A549 (cell line): ENCODE measurements at regions not wholly inside any gene's neighbourhood (a gene's known extent, or its start where the extent isn't known, plus 50 kb on each side); places are given as distances from the start of the nearest gene placed in this dataset.

Experiments
- ATAC-seq, 2 experiments: fragments of 200-7000 bp in 1 of 2; fragments of >200 bp in 1 of 2; cut with Nextera tagmentation in 1 of 2; cut with Tn5 transposase in 1 of 2; 3 replicates each; pipeline versions ENCODE4 v1.8.0 to v1.9.1; 2018 to 2020; ENCODE audit warnings: mild to moderate bottlenecking in 1 of 2, moderate library complexity in 1 of 2
- CTCF ChIA-PET: fragments of 300-600 bp; sonication (Branson Sonifier 250); formaldehyde crosslinking; extraction: SDS; loops from one replicate; lab custom pipeline; 2021; ENCODE audit warnings: antibody characterized with exemption, inconsistent platforms; lab: Yijun Ruan, JAX
- POLR2A ChIA-PET: fragments of 350-600 bp; formaldehyde crosslinking; extraction: SDS; loops from one replicate; lab custom pipeline; 2021; ENCODE audit warnings: antibody characterized with exemption, inconsistent platforms; lab: Yijun Ruan, JAX
- DNase-seq, 2 experiments: peaks; one replicate each; pipeline versions ENCODE4 v3.0.0 to v3.0.0-alpha.2; 2011 to 2016; ENCODE audit warnings: low read depth in 1 of 2, low spot score in 1 of 2
- FAIRE-seq: peaks from 2 replicates; lab custom pipeline; 2011; peaks lifted over from hg19 to GRCh38; lab: Jason Lieb, UNC
- H3K27ac ChIP-seq, 2 experiments: fragments of >200 bp; sonication (Bioruptor Twin); formaldehyde crosslinking; 3 replicates each; pipeline ENCODE4 v1.5.1; 2016 to 2017
- H3K4me1 ChIP-seq: fragments of >200 bp; sonication (Bioruptor Twin); formaldehyde crosslinking; 3 replicates; pipeline ENCODE4 v1.6.1; 2016
- H3K4me2 ChIP-seq: fragments of >200 bp; sonication (Bioruptor Twin); formaldehyde crosslinking; 3 replicates; pipeline ENCODE4 v1.6.1; 2016
- H3K4me3 ChIP-seq: fragments of >200 bp; sonication (Bioruptor Twin); formaldehyde crosslinking; 3 replicates; pipeline ENCODE4 v1.5.1; 2016
- H3K9me3 ChIP-seq: fragments of >200 bp; sonication (Bioruptor Twin); formaldehyde crosslinking; 3 replicates; pipeline ENCODE4 v1.6.1; 2016
- ATOH8 ChIP-seq: fragments of 250-450 bp; sonication (Bioruptor Pico); IDR thresholded peaks from 2 replicates; pipeline ENCODE4 v1.5.0; 2020; ENCODE audit warnings: low read depth, mild to moderate bottlenecking, moderate library complexity
- BHLHE40 ChIP-seq: IDR thresholded peaks from 2 replicates; pipeline ENCODE4 v1.6.1; 2012; ENCODE audit warnings: low read depth, low read length, inconsistent platforms
- CBX2 ChIP-seq: fragments of 200-600 bp; sonication (generic); IDR thresholded peaks from 2 replicates; pipeline ENCODE4 v1.6.1; 2016; ENCODE audit warnings: low read depth, mild to moderate bottlenecking, borderline replicate concordance
- CBX8 ChIP-seq: fragments of 200-600 bp; sonication (generic); IDR thresholded peaks from 2 replicates; pipeline ENCODE4 v1.6.1; 2016
- CHD4 ChIP-seq: fragments of 200-600 bp; sonication (generic); IDR thresholded peaks from 2 replicates; pipeline ENCODE4 v1.6.1; 2016; ENCODE audit warnings: antibody characterized with exemption, mild to moderate bottlenecking, borderline replicate concordance
- EHF ChIP-seq: fragments of 250-450 bp; sonication (Bioruptor Pico); IDR thresholded peaks from 2 replicates; pipeline ENCODE4 v1.5.0; 2020; ENCODE audit warnings: mild to moderate bottlenecking
- EHMT2 ChIP-seq: fragments of 200-600 bp; sonication (generic); IDR thresholded peaks from 2 replicates; pipeline ENCODE4 v1.6.1; 2016; ENCODE audit warnings: antibody characterized with exemption, low read depth, mild to moderate bottlenecking, moderate library complexity
- FOSL2 ChIP-seq, 2 experiments: fragments of 450-650 bp in 1 of 2; fragments of >200 bp in 1 of 2; sonication (Bioruptor Twin) in 1 of 2; formaldehyde crosslinking; IDR thresholded peaks; 2 replicates each; pipeline versions ENCODE4 v1.5.0 to v1.6.1; 2016 to 2020; ENCODE audit warnings: mild to moderate bottlenecking in 1 of 2, moderate library complexity in 1 of 2
- FOXS1 ChIP-seq: fragments of 250-450 bp; sonication (Bioruptor Pico); IDR thresholded peaks from 2 replicates; pipeline ENCODE4 v1.5.0; 2020; ENCODE audit warnings: mild to moderate bottlenecking, moderate library complexity
- HDAC2 ChIP-seq: fragments of 200-600 bp; sonication (generic); IDR thresholded peaks from 2 replicates; pipeline ENCODE4 v1.6.1; 2016
- HES2 ChIP-seq: fragments of >200 bp; sonication (Bioruptor Twin); formaldehyde crosslinking; IDR thresholded peaks from 2 replicates; pipeline ENCODE4 v1.6.1; 2016
- HEYL ChIP-seq: fragments of 250-450 bp; sonication (Bioruptor Pico); IDR thresholded peaks from 2 replicates; pipeline ENCODE4 v1.8.0; 2021; ENCODE audit warnings: mild to moderate bottlenecking, moderate library complexity
- HOXA7 ChIP-seq: fragments of 250-450 bp; sonication (Bioruptor Pico); IDR thresholded peaks from 2 replicates; pipeline ENCODE4 v1.5.0; 2020; ENCODE audit warnings: mild to moderate bottlenecking, moderate library complexity
- JUN ChIP-seq, 2 experiments: fragments of >200 bp; sonication (Bioruptor Twin); formaldehyde crosslinking; IDR thresholded peaks; 2 replicates in 1 of 2; 3 replicates in 1 of 2; pipeline ENCODE4 v1.6.1; 2016 to 2017
- JUNB ChIP-seq: fragments of >200 bp; sonication (Bioruptor Twin); formaldehyde crosslinking; IDR thresholded peaks from 2 replicates; pipeline ENCODE4 v1.6.1; 2016
- KDM1A ChIP-seq: fragments of 200-600 bp; sonication (generic); IDR thresholded peaks from 2 replicates; pipeline ENCODE4 v1.6.1; 2016; ENCODE audit warnings: low read depth, mild to moderate bottlenecking
- MYC ChIP-seq: IDR thresholded peaks from 2 replicates; pipeline ENCODE4 v1.6.1; 2012; ENCODE audit warnings: mild to moderate bottlenecking, inconsistent platforms, low read length, improper control_type of control experiment, borderline replicate concordance
- NR3C1 ChIP-seq: fragments of >200 bp; sonication (Bioruptor Twin); formaldehyde crosslinking; IDR thresholded peaks from 3 replicates; pipeline ENCODE4 v1.6.1; 2017
- PBX3 ChIP-seq: IDR thresholded peaks from 2 replicates; pipeline ENCODE4 v1.6.1; 2012
- PHF8 ChIP-seq: fragments of 200-600 bp; sonication (generic); IDR thresholded peaks from 2 replicates; pipeline ENCODE4 v1.6.1; 2016; ENCODE audit warnings: low read depth, mild to moderate bottlenecking, antibody characterized with exemption, moderate library complexity, borderline replicate concordance
- POLR2A ChIP-seq: IDR thresholded peaks from 2 replicates; pipeline ENCODE4 v1.6.1; 2012; ENCODE audit warnings: mild to moderate bottlenecking, low read length
- RARB ChIP-seq: fragments of 250-450 bp; sonication (Bioruptor Pico); IDR thresholded peaks from 2 replicates; pipeline ENCODE4 v1.8.0; 2021; ENCODE audit warnings: mild to moderate bottlenecking, moderate library complexity
- RCOR1 ChIP-seq: fragments of 150-350 bp; IDR thresholded peaks from 2 replicates; pipeline ENCODE4 v1.6.1; 2014; ENCODE audit warnings: antibody characterized with exemption, low read length, low read depth
- RNF2 ChIP-seq: fragments of 200-600 bp; sonication (generic); IDR thresholded peaks from 2 replicates; pipeline ENCODE4 v1.6.1; 2016; ENCODE audit warnings: low read depth, mild to moderate bottlenecking, antibody characterized with exemption, moderate library complexity, borderline replicate concordance
- SREBF2 ChIP-seq: fragments of 450-650 bp; IDR thresholded peaks from 2 replicates; pipeline ENCODE4 v1.6.1; 2014; ENCODE audit warnings: mild to moderate bottlenecking, moderate library complexity
- TFCP2L1 ChIP-seq: fragments of 250-450 bp; sonication (Bioruptor Pico); IDR thresholded peaks from 2 replicates; pipeline ENCODE4 v1.5.0; 2021; ENCODE audit warnings: mild to moderate bottlenecking
- USF2 ChIP-seq: fragments of 450-650 bp; IDR thresholded peaks from 2 replicates; pipeline ENCODE4 v1.6.1; 2014; ENCODE audit warnings: antibody characterized with exemption
- ZC3H11A ChIP-seq: fragments of 450-650 bp; IDR thresholded peaks from 2 replicates; pipeline ENCODE4 v1.6.1; 2014; ENCODE audit warnings: antibody characterized with exemption, mild to moderate bottlenecking
- ZFP36 ChIP-seq: fragments of 450-650 bp; IDR thresholded peaks from 2 replicates; pipeline ENCODE4 v1.6.1; 2014; ENCODE audit warnings: borderline replicate concordance; ENCODE audit not compliant: partially characterized antibody
- WGBS: methylation state at CpG from one replicate; pipeline ENCODE4 v1.1.6; 2017; ENCODE audit errors: missing lambda C conversion rate; 5-methylcytosine and 5-hydroxymethylcytosine counted together
- TF ChIP-seq, protein P1 (sequence below): fragments of >200 bp; sonication (Bioruptor Twin); formaldehyde crosslinking; IDR thresholded peaks from 3 replicates; pipeline ENCODE4 v1.5.1; 2016

- Histone ChIP-seq H3K4me1 (no peaks in the 10 kb centered on the region), H3K4me2 (no peak overlapping the region), H3K27ac (no peak overlapping the region), H3K9me3 (no peaks in the 10 kb centered on the region), H3K4me3 (no peak overlapping the region)
- DNase-seq (no peak), ATAC-seq (no peak), FAIRE-seq (no peak)
- CTCF ChIA-PET = no interaction called here
- TF ChIP-seq NR3C1 (no peak), ZFP36 (no peak), CHD4 (no peak), RARB (CRISPR knock-in tag) (no peak), RCOR1 (no peak), ZC3H11A (no peak), ATOH8 (CRISPR knock-in tag) (no peak), HES2 (no peak), KDM1A (no peak), EHMT2 (no peak), FOSL2 (IDR thresholded peaks at IDR 0.05) (no peak), FOSL2 (CRISPR knock-in tag; IDR thresholded peaks at IDR 0.05) (no peak), PBX3 (no peak), CBX2 (no peak), USF2 (no peak), JUN (IDR thresholded peaks at IDR 0.05) (no peak), POLR2A (no peak)
- TF ChIP-seq, protein P1, sequence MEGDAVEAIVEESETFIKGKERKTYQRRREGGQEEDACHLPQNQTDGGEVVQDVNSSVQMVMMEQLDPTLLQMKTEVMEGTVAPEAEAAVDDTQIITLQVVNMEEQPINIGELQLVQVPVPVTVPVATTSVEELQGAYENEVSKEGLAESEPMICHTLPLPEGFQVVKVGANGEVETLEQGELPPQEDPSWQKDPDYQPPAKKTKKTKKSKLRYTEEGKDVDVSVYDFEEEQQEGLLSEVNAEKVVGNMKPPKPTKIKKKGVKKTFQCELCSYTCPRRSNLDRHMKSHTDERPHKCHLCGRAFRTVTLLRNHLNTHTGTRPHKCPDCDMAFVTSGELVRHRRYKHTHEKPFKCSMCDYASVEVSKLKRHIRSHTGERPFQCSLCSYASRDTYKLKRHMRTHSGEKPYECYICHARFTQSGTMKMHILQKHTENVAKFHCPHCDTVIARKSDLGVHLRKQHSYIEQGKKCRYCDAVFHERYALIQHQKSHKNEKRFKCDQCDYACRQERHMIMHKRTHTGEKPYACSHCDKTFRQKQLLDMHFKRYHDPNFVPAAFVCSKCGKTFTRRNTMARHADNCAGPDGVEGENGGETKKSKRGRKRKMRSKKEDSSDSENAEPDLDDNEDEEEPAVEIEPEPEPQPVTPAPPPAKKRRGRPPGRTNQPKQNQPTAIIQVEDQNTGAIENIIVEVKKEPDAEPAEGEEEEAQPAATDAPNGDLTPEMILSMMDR = no peak
- 12% methylated on average over 5 of the region's 5 CpGs for WGBS
- POLR2A ChIA-PET = no interaction called here
Observed at GRCh38 chr12:127962303-127962702, 304.7 kb upstream of the TMEM132C start.

DNA sequence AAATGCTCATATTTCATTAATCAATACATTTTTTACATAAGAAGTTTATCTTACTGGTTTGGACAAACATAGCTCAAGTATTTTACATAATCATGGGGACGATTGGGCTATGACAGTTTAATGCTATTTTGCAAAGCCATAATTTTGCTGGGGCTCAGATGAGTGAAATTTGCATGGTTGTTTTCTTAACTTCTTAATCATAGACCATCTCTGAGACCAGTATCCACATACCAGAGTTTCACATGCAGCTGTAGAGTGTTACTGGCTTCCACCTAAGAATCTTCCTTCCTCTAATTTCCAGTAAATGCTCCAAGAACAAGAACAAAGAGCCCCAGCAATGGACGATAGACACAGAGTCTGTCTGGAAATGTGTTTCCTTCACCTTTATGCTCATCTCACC is 303.0 kb upstream of the TMEM132C start:
- Histone ChIP-seq H3K9me3 (no peaks in the 10 kb centered on the region), H3K4me2 (no peak overlapping the region)
- no peak for ATAC-seq
- TF ChIP-seq FOSL2 (IDR thresholded peaks at IDR 0.05) = no peak
- TF ChIP-seq FOSL2 (CRISPR knock-in tag; IDR thresholded peaks at IDR 0.05) = no peak
- no peak for TF ChIP-seq MYC
- no peak for TF ChIP-seq PHF8
- no peak for TF ChIP-seq CBX8
- TF ChIP-seq HDAC2 = no peak
- TF ChIP-seq BHLHE40 = no peak
- TF ChIP-seq JUNB = no peak
- no peak for TF ChIP-seq FOXS1 (CRISPR knock-in tag)
- TF ChIP-seq EHMT2 = no peak
- no peak for TF ChIP-seq SREBF2
- TF ChIP-seq RNF2 = no peak
- TF ChIP-seq TFCP2L1 (CRISPR knock-in tag) = no peak
- TF ChIP-seq HOXA7 (CRISPR knock-in tag) = no peak
- TF ChIP-seq CBX2 = no peak
- no peak for TF ChIP-seq HEYL (CRISPR knock-in tag)
- no peak for TF ChIP-seq EHF (CRISPR knock-in tag)
- TF ChIP-seq, protein P1 = no peak
- TF ChIP-seq CHD4 = no peak
- TF ChIP-seq RCOR1 = no peak
- no peak for TF ChIP-seq KDM1A
- TF ChIP-seq, all 56 proteins: peak for 0
- ChIA-PET POLR2A (no interaction called here), CTCF (no interaction called here)
- 0% methylated on average over 2 of the region's 2 CpGs for WGBS
- no peak for FAIRE-seq
- no peak for DNase-seq
- no peak overlapping the region for H3K4me3 ChIP-seq
- no peaks in the 10 kb centered on the region for H3K4me1 ChIP-seq
- H3K27ac ChIP-seq = no peak overlapping the region
